ENCODE measurements at regions not wholly inside any gene's neighbourhood (a gene's known extent, or its start where the extent isn't known, plus 50 kb on each side); places are given as distances from the start of the nearest gene placed in this dataset.

GRCh38 chr21:35406635-35407034 is 357.5 kb upstream of the RUNX1 start:
- Histone ChIP-seq H3K27me3 (ENCODE audit: control insufficient read depth, insufficient read depth, low read length) (no peaks in the 10 kb centered on the region), H3K36me3 (ENCODE audit: control insufficient read depth, insufficient read depth, low read length) (no peaks in the 10 kb centered on the region), H3K27ac (ENCODE audit: low read length) (no peak overlapping the region), H3K4me1 (ENCODE audit: control insufficient read depth, insufficient read depth, low read length) (no peaks in the 10 kb centered on the region), H3K4me3 (ENCODE audit: low read depth in 2 of 2, low read length in 2 of 2) (no peak overlapping the region), H3K9me3 (ENCODE audit: control insufficient read depth, insufficient read depth, low read depth, low read length) (no peaks in the 10 kb centered on the region)
- no TSS peak for BruUV-seq (replicated peaks)
- DNase-seq (ENCODE audit: low read depth, low spot score) (no peak), ATAC-seq (no peak)
- in situ Hi-C loops (cut with HindIII; ENCODE audit: low pct_unique_long_range_greater_than_20kb, low sequenced_read_pairs) (no loop called here), intact Hi-C loops (cut with micrococcal nuclease; ENCODE audit: unreplicated experiment) (no loop called here)
- ChIA-PET CTCF (no interaction called here), POLR2A (no interaction called here)
- TF ChIP-seq REST (IDR thresholded peaks at IDR 0.05; ENCODE audit: insufficient read depth in 1 of 2, low read depth in 2 of 2, low read length in 1 of 2) (no peak), POLR2AphosphoS5 (IDR thresholded peaks at IDR 0.05; ENCODE audit: low read depth, low read length) (no peak), SIN3A (IDR thresholded peaks at IDR 0.05; ENCODE audit: borderline replicate concordance, insufficient read depth, low read depth, low read length) (no peak), TCF7L2 (IDR thresholded peaks at IDR 0.05; ENCODE audit: low read depth, low read length) (no peak)
- TF ChIP-seq, protein P1, sequence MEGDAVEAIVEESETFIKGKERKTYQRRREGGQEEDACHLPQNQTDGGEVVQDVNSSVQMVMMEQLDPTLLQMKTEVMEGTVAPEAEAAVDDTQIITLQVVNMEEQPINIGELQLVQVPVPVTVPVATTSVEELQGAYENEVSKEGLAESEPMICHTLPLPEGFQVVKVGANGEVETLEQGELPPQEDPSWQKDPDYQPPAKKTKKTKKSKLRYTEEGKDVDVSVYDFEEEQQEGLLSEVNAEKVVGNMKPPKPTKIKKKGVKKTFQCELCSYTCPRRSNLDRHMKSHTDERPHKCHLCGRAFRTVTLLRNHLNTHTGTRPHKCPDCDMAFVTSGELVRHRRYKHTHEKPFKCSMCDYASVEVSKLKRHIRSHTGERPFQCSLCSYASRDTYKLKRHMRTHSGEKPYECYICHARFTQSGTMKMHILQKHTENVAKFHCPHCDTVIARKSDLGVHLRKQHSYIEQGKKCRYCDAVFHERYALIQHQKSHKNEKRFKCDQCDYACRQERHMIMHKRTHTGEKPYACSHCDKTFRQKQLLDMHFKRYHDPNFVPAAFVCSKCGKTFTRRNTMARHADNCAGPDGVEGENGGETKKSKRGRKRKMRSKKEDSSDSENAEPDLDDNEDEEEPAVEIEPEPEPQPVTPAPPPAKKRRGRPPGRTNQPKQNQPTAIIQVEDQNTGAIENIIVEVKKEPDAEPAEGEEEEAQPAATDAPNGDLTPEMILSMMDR (IDR thresholded peaks at IDR 0.05), result no peak

DNA sequence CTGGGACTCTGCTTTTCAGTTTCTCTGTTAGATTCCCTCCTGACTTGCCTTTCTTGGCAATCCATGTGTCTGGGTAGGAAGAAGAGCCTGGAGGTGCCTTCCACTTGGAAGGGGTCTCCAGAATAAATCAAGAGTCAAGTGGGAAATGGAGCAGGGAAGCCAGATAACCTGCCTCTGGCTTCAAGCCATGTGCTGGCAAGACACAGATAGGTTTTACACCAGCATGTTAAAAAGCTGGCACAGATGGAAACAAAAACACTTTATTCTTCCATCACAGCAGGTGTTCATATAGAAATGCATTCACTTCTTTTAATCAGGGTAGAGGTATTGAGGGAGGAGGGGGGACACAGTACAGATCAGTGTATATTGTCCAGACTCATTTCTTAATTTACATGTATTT is 356.9 kb upstream of the RUNX1 start:
- POLR2A ChIA-PET, result no interaction called here
- no peak for DNase-seq (ENCODE audit: low read depth, low spot score)
- in situ Hi-C loops (cut with HindIII; ENCODE audit: low pct_unique_long_range_greater_than_20kb, low sequenced_read_pairs), result no loop called here

More for the DNA sequence above, 356.9 kb upstream of the RUNX1 start:
- CTCF ChIA-PET, result no interaction called here
- ATAC-seq, result no peak
- no peaks in the 10 kb centered on the region for H3K9me3 ChIP-seq (ENCODE audit: control insufficient read depth, insufficient read depth, low read depth, low read length)
- no peak overlapping the region for H3K4me3 ChIP-seq (ENCODE audit: low read depth in 2 of 2, low read length in 2 of 2)
- no peaks in the 10 kb centered on the region for H3K4me1 ChIP-seq (ENCODE audit: control insufficient read depth, insufficient read depth, low read length)
- BruUV-seq (replicated peaks), result no TSS peak
- H3K36me3 ChIP-seq (ENCODE audit: control insufficient read depth, insufficient read depth, low read length), result no peaks in the 10 kb centered on the region
- H3K27ac ChIP-seq (ENCODE audit: low read length), result no peak overlapping the region
- TF ChIP-seq REST (IDR thresholded peaks at IDR 0.05; ENCODE audit: insufficient read depth in 1 of 2, low read depth in 2 of 2, low read length in 1 of 2) (no peak), SIN3A (IDR thresholded peaks at IDR 0.05; ENCODE audit: borderline replicate concordance, insufficient read depth, low read depth, low read length) (no peak), POLR2AphosphoS5 (IDR thresholded peaks at IDR 0.05; ENCODE audit: low read depth, low read length) (no peak), TCF7L2 (IDR thresholded peaks at IDR 0.05; ENCODE audit: low read depth, low read length) (no peak)
- TF ChIP-seq, protein P1 (IDR thresholded peaks at IDR 0.05), result no peak
- intact Hi-C loops (cut with micrococcal nuclease; ENCODE audit: unreplicated experiment), result no loop called here
- no peaks in the 10 kb centered on the region for H3K27me3 ChIP-seq (ENCODE audit: control insufficient read depth, insufficient read depth, low read length)
